WI38 (cell line): ENCODE measurements at regions not wholly inside any gene's neighbourhood (a gene's known extent, or its start where the extent isn't known, plus 50 kb on each side); places are given as distances from the start of the nearest gene placed in this dataset.

Experiments used
- H3K4me3 ChIP-seq: 2 replicates; pipeline ENCODE4 v1.5.1; 2011; ENCODE audit warnings: low read depth, mild to moderate bottlenecking, control low read depth, low read length
- CTCF ChIP-seq: IDR thresholded peaks from 2 replicates; pipeline ENCODE4 v1.5.1; 2012; ENCODE audit warnings: low read depth, mild to moderate bottlenecking, control low read depth, low read length

GRCh38 chr13:70407486-70407885, 299.2 kb upstream of the KLHL1 start:
- no peak overlapping the region for H3K4me3 ChIP-seq

GRCh38 chr13:70405266-70405665, 297.0 kb upstream of the KLHL1 start:
- no peak for TF ChIP-seq CTCF
- no peak overlapping the region for H3K4me3 ChIP-seq

More at GRCh38 chr13:70407486-70407885, 299.2 kb upstream of the KLHL1 start:
- TF ChIP-seq CTCF = no peak

- no peak overlapping the region for H3K4me3 ChIP-seq
- TF ChIP-seq CTCF = no peak
These were observed 285.8 kb upstream of the KLHL1 start for GRCh38 chr13:70394031-70394548.

GRCh38 chr13:70391678-70392077, 283.4 kb upstream of the KLHL1 start:
- H3K4me3 ChIP-seq = no peak overlapping the region
- no peak for TF ChIP-seq CTCF

- TF ChIP-seq CTCF = no peak
These were observed 282.7 kb upstream of the KLHL1 start for GRCh38 chr13:70390968-70391367.

GRCh38 chr13:70390064-70390463, 281.8 kb upstream of the KLHL1 start:
- TF ChIP-seq CTCF = no peak
- H3K4me3 ChIP-seq = no peak overlapping the region

More at GRCh38 chr13:70390968-70391367, 282.7 kb upstream of the KLHL1 start:
- no peak overlapping the region for H3K4me3 ChIP-seq

GRCh38 chr13:70388935-70389334, 280.7 kb upstream of the KLHL1 start:
- H3K4me3 ChIP-seq = no peak overlapping the region
- TF ChIP-seq CTCF = no peak
